ENCODE measurements at regions not wholly inside any gene's neighbourhood (a gene's known extent, or its start where the extent isn't known, plus 50 kb on each side); places are given as distances from the start of the nearest gene placed in this dataset.

- ChIA-PET POLR2A (interaction anchor here (0.6 kb wide), 2 partner anchors 9 to 1384 kb away, joined by 3 to 4 read pairs; no protein-coding TSS in a partner anchor), CTCF (interaction anchor here (0.6 kb wide), 1 partner anchor 19 kb away, joined by 3 read pairs; no protein-coding TSS in a partner anchor)
- no peaks in the 10 kb centered on the region for H3K4me1 Mint-ChIP-seq (ENCODE audit: insufficient read depth, unreplicated experiment)
- H3K4me3 Mint-ChIP-seq (ENCODE audit: unreplicated experiment) = no peak overlapping the region
- peaks cover 14% of the 10 kb centered on the region for H3K9me3 Mint-ChIP-seq (ENCODE audit: unreplicated experiment)
- no peak overlapping the region for H3K27ac Mint-ChIP-seq (ENCODE audit: low read depth, unreplicated experiment)
- no TSS peak for BruUV-seq (replicated peaks)
- DNase-seq (ENCODE audit: unreplicated experiment) = no peak
- intact Hi-C loops (cut with micrococcal nuclease) = no loop called here
- peaks cover 6% of the 10 kb centered on the region for H3K36me3 Mint-ChIP-seq (ENCODE audit: insufficient read depth, unreplicated experiment)
- no peaks in the 10 kb centered on the region for H3K27me3 Mint-ChIP-seq (ENCODE audit: insufficient read depth, unreplicated experiment)
- TF ChIP-seq CTCF (IDR thresholded peaks at IDR 0.05; ENCODE audit: unreplicated experiment) = no peak
These were observed 81.2 kb upstream of the C1orf174 start for GRCh38 chr1:3981261-3981660.

GRCh38 chr1:3981746-3982505 lies 81.9 kb upstream of the C1orf174 start:
- BruUV-seq (replicated peaks) = no TSS peak

GRCh38 chr1:3983181-3983580 lies 83.1 kb upstream of the C1orf174 start:
- no peaks in the 10 kb centered on the region for H3K9me3 Mint-ChIP-seq (ENCODE audit: unreplicated experiment)
- intact Hi-C loops (cut with micrococcal nuclease) = no loop called here
- H3K4me3 Mint-ChIP-seq (ENCODE audit: unreplicated experiment) = no peak overlapping the region
- ChIA-PET POLR2A (no interaction called here), CTCF (interaction anchor here (0.6 kb wide), 1 partner anchor 25 kb away, joined by 3 read pairs; no protein-coding TSS in a partner anchor)
- no peak overlapping the region for H3K27ac Mint-ChIP-seq (ENCODE audit: low read depth, unreplicated experiment)
- no peaks in the 10 kb centered on the region for H3K4me1 Mint-ChIP-seq (ENCODE audit: insufficient read depth, unreplicated experiment)
- BruUV-seq (replicated peaks) = no TSS peak
- TF ChIP-seq CTCF (IDR thresholded peaks at IDR 0.05; ENCODE audit: unreplicated experiment) = no peak
- peaks cover 6% of the 10 kb centered on the region for H3K36me3 Mint-ChIP-seq (ENCODE audit: insufficient read depth, unreplicated experiment)
- no peaks in the 10 kb centered on the region for H3K27me3 Mint-ChIP-seq (ENCODE audit: insufficient read depth, unreplicated experiment)
- no peak for DNase-seq (ENCODE audit: unreplicated experiment)

More at GRCh38 chr1:3981746-3982505, 81.9 kb upstream of the C1orf174 start:
- H3K36me3 Mint-ChIP-seq (ENCODE audit: insufficient read depth, unreplicated experiment) = peaks cover 6% of the 10 kb centered on the region
- ChIA-PET CTCF (no interaction called here), POLR2A (interaction anchor here (0.6 kb wide), 2 partner anchors 8 to 1385 kb away, joined by 3 to 4 read pairs; no protein-coding TSS in a partner anchor)
- DNase-seq (ENCODE audit: unreplicated experiment) = no peak
- no peak for TF ChIP-seq CTCF (IDR thresholded peaks at IDR 0.05; ENCODE audit: unreplicated experiment)
- peaks cover 7% of the 10 kb centered on the region for H3K9me3 Mint-ChIP-seq (ENCODE audit: unreplicated experiment)
- H3K4me3 Mint-ChIP-seq (ENCODE audit: unreplicated experiment) = no peak overlapping the region
- no peaks in the 10 kb centered on the region for H3K4me1 Mint-ChIP-seq (ENCODE audit: insufficient read depth, unreplicated experiment)
- intact Hi-C loops (cut with micrococcal nuclease) = no loop called here
- H3K27me3 Mint-ChIP-seq (ENCODE audit: insufficient read depth, unreplicated experiment) = no peaks in the 10 kb centered on the region
- no peak overlapping the region for H3K27ac Mint-ChIP-seq (ENCODE audit: low read depth, unreplicated experiment)

- H3K4me1 Mint-ChIP-seq (ENCODE audit: insufficient read depth, unreplicated experiment) = no peaks in the 10 kb centered on the region
- intact Hi-C loops (cut with micrococcal nuclease) = no loop called here
- CTCF ChIA-PET = no interaction called here
- H3K9me3 Mint-ChIP-seq (ENCODE audit: unreplicated experiment) = peaks cover 6% of the 10 kb centered on the region
- no peak for TF ChIP-seq CTCF (IDR thresholded peaks at IDR 0.05; ENCODE audit: unreplicated experiment)
- H3K36me3 Mint-ChIP-seq (ENCODE audit: insufficient read depth, unreplicated experiment) = peaks cover 6% of the 10 kb centered on the region
- H3K4me3 Mint-ChIP-seq (ENCODE audit: unreplicated experiment) = no peak overlapping the region
- no TSS peak for BruUV-seq (replicated peaks)
- no peak overlapping the region for H3K27ac Mint-ChIP-seq (ENCODE audit: low read depth, unreplicated experiment)
- no peak for DNase-seq (ENCODE audit: unreplicated experiment)
- POLR2A ChIA-PET = no interaction called here
- no peaks in the 10 kb centered on the region for H3K27me3 Mint-ChIP-seq (ENCODE audit: insufficient read depth, unreplicated experiment)
These were observed 84.5 kb upstream of the C1orf174 start for GRCh38 chr1:3984586-3984985.

Data from MCF 10A (cell line).